Activated CD4-positive, CD25-positive, alpha-beta regulatory T cell (primary cell): ENCODE measurements at regions not wholly inside any gene's neighbourhood (a gene's known extent, or its start where the extent isn't known, plus 50 kb on each side); places are given as distances from the start of the nearest gene placed in this dataset.
"Not testable (repeated sequence)": the region's sequence is repeated elsewhere in the genome, so short reads cannot be mapped to it uniquely, and the experiment has no call there.

ENCODE experiments used
- DNase-seq, 4 experiments: peaks; one replicate each; lab custom pipeline; 2025; lab: John Stamatoyannopoulos, UW

- no peak for DNase-seq
Measured at GRCh38 chr5:152178350-152178699, 226.8 kb downstream of the NMUR2 start.

DNA sequence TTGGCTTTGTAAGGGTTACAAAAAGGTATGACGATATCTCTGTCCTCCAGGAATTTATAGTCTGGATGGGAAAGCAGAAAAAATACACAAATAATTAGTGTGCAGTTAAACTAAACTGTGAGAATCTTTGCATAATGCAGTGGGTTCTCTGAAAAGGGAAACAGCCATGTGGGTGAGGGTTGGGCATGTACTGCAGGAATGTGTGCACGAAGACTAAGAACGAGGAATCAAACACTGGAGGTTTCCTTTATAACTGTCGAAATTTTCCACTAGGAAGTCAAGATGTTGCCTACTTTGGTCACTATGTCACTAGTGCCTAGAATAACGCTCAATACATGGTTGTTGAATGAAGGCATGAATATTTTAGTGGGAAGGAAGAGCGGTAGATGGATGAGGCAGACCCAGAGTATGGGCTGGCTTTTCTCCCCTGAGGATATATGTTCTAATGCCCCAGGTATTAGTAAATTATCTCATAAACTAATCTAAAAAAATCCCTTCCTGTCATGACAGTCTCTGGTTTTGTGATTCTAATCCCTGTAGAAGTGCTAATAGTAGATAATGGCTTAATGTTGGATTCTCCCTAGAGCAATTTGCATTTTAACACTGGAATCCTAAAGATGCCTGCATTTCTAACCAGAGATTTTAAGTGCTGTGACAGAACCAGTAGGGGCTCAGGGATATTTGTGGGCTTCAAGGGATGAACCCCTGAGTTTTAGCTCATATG is 227.3 kb downstream of the NMUR2 start:
- DNase-seq: no peak

- no peak for DNase-seq
Measured at GRCh38 chr5:152171888-152172287, 233.2 kb downstream of the NMUR2 start.

- no peak for DNase-seq
Measured at GRCh38 chr5:152170350-152170749, 234.7 kb downstream of the NMUR2 start.

- DNase-seq: no peak
Measured at GRCh38 chr5:152164860-152165259, 240.2 kb upstream of the GLRA1 start.

- not testable (repeated sequence) for DNase-seq
Measured at GRCh38 chr5:152159894-152160293, 235.2 kb upstream of the GLRA1 start.

DNA sequence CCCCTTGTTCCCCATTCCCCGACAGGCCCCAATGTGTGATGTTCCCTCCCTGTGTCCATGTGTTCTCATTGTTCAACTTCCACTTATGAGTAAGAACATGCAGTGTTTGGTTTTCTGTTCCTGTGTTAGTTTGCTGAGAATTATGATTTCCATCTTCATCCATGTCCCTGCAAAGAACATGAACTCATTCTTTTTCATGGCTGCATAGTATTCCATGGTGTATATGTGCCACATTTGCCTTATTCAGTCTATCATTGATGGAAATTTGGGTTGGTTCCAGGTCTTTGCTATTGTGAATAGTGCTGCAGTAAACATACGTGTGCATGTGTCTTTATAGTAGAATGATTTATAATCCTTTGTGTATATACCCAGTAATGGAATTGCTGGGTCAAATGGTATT is 229.8 kb upstream of the GLRA1 start:
- DNase-seq: not testable (repeated sequence)

DNA sequence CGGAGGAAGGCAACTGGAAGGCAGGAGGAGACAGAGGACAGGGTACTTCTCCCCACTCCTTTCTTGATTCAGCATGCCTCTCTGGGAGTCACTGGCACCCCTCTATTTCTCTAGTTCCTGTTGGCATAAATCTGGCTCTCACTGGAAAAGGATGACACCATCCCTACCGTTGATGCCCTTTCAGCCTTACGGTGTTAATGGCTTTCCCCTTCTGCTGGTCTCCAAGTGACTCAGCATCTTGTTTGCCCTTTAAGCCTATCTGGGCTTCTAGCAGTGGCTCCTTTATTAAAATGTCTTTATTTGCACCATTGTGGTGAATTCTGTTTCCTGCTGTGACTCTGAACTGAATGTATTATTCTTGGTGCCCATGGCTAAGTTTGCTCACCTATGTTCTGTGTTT is 227.3 kb upstream of the GLRA1 start:
- no peak for DNase-seq

DNA sequence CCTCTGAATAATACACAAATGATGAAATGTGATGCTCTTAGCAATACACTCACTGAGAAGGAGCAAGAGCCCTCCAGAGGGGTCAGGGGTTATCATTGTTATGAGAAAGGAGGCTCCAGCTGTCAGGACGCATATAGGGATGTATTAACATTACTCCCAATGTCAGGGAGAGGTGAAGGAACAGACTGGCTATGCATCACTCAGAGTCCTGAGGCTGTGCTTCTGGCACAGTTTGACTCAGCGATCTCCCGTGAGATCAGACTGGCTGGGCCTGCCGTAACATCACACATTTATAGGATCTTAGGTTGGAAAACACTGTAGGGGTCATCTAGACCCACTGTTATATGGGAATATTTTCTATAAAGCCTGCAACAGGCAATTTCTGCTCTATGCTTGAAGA is 226.5 kb upstream of the GLRA1 start:
- no peak for DNase-seq

GRCh38 chr5:152147286-152147685 is 222.6 kb upstream of the GLRA1 start:
- no peak for DNase-seq

DNA sequence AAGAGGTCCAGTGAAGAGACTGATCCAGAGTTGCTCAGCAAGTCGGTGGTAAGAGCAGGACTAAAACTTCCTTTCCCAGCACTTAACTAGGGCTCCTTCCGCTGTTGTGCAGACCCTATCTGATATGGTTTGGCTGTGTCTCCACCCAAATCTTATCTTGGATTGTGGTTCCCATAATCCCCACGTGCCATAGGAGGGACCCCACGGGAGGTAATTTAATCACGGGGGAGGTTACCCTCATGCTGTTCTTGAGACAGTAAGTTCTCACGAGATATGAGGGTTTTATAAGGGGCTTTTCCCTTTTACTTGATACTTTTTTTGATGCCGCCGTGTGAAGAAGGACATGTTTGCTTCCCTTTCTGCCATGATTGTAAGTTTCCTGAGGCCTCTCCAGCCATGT is 221.9 kb upstream of the GLRA1 start:
- DNase-seq: no peak

DNA sequence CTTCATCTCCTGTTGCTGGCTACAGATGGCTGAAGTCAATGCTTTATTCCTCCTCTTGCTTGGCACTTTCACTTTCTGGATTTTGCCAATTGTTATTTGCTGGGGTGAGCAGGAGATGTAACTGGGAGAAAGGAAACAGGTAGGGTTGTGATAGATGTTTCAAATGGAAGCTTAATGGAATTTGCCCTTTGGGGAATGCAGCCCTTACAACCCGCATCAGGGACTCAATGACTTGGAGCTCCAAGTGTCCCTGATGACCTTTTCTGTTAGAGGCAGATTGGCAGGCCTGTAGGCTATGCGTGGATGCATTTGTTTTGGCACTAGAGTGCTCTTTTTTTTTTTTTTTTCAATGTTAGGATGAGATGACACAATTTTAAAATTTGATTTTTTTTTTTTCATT is 219.9 kb upstream of the GLRA1 start:
- DNase-seq: no peak

DNA sequence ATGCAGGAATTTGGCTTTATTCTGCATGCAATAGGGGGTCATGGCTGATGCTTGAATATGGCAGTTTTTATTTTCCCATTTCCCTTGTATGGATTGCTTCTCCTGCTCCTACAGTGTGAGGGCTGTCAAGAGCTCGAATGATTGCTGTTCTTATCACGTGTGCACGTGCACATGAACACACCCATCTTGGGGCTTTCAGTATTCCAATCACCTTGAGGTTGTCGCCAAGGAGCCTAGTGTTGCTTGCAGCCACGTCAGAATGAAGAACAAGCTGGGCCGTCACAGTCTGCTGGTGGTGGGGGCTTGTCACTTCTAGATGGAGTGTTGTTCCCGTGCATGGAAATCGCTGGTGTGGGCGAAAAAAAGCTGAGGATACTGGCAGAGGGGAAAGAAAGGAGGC is 219.4 kb upstream of the GLRA1 start:
- DNase-seq: no peak

GRCh38 chr5:152142840-152143469 is 218.3 kb upstream of the GLRA1 start:
- peak; percentile 29 to 49 (median 40) for DNase-seq

- no peak for DNase-seq
Measured at GRCh38 chr5:152140347-152140746, 215.7 kb upstream of the GLRA1 start.

GRCh38 chr5:152137063-152137462 is 212.4 kb upstream of the GLRA1 start:
- no peak for DNase-seq

GRCh38 chr5:152136321-152136720 is 211.7 kb upstream of the GLRA1 start:
- no peak for DNase-seq

DNA sequence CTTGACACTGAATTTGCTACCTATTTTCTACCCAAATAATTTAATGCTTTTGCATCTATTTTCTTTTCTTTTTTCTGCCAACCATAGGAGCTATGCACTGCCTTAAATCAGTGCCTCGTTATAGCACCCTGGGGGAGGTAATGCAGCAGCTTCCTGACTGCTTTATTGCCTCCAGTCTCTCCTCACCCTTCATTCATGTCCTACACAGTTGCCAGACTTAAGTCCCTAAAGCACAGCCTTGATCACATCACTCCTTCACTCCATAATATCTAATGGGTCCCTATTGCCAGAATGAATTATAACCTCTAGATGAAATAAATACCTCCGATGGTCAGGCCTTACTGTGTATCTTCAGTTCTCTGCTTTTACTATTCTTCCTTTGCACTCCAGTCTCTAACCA is 211.2 kb upstream of the GLRA1 start:
- no peak for DNase-seq

GRCh38 chr5:152125661-152126205 is 201.1 kb upstream of the GLRA1 start:
- no peak for DNase-seq

DNA sequence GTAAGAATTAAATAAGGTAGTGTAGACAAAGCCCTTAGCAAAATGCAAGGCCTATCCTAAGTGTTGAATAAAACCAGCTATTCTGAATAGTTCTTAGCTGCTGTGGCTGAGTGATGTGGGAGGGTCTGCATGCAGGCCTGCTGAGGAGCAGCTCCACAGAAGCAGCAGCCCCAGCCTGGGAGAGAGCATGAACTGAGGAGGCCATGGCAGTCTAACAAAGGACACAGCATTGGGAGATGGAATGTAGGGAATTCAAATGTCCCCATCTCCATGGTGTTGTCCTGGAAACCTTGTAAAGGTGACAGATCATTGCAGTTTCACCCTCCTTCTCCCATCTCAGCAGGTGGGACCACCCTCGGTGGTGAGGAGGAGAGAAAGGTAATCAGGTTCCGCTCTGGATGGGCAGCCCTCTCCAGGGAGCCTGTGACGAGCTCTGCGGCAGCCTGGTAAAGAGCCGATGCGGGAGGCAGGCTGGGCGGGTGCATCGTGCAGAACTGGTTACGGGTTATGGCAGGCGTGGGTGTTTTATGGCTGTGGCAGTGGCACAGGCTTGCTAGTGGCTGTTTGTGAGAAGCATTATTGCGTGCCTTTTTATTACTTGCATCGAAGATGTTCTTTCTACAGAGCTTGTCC is 199.9 kb upstream of the GLRA1 start:
- DNase-seq: no peak

GRCh38 chr5:152118676-152119470 is 194.2 kb upstream of the GLRA1 start:
- DNase-seq: no peak

- DNase-seq: no peak
Measured at GRCh38 chr5:152116934-152117333, 192.3 kb upstream of the GLRA1 start.
